Panc1 (cell line): ENCODE measurements at regions not wholly inside any gene's neighbourhood (a gene's known extent, or its start where the extent isn't known, plus 50 kb on each side); places are given as distances from the start of the nearest gene placed in this dataset.

Experiments
- ATAC-seq: fragments of 200-7000 bp; cut with Tn5 transposase; 2 replicates; pipeline ENCODE4 v1.9.1; 2020; ENCODE audit warnings: mild to moderate bottlenecking, moderate library complexity
- BruUV-seq: library from RNA; stranded (reverse); fragments of 400-500 nt; replicated peaks from 2 replicates; lab custom pipeline; 2021; lab: Mats Ljungman, UMichigan
- CTCF ChIA-PET: fragments of 300-600 bp; sonication (Branson Sonifier 250); formaldehyde crosslinking; loops from one replicate; lab custom pipeline; 2022; ENCODE audit warnings: antibody characterized with exemption; lab: Charles Lee
- POLR2A ChIA-PET: fragments of 300-600 bp; sonication (Branson Sonifier 250); formaldehyde crosslinking; loops from one replicate; lab custom pipeline; 2022; ENCODE audit warnings: antibody characterized with exemption; lab: Charles Lee
- DNase-seq: peaks from one replicate; pipeline ENCODE4 v3.0.0-alpha.2; 2010; ENCODE audit warnings: low read depth, low spot score
- H3K27ac ChIP-seq: 2 replicates; pipeline ENCODE4 v1.5.1; 2011; ENCODE audit warnings: mild to moderate bottlenecking, low read length, inconsistent platforms
- H3K27me3 ChIP-seq: fragments of 200-500 bp; sonication (Bioruptor generic); 2 replicates; pipeline ENCODE4 v1.6.0; 2014; ENCODE audit warnings: low read length, inconsistent platforms; ENCODE audit not compliant: control insufficient read depth, insufficient read depth
- H3K36me3 ChIP-seq: fragments of 200-500 bp; sonication (Bioruptor generic); 2 replicates; pipeline ENCODE4 v1.5.1; 2014; ENCODE audit warnings: inconsistent platforms, mild to moderate bottlenecking, low read length, moderate library complexity; ENCODE audit not compliant: control insufficient read depth, insufficient read depth
- H3K4me1 ChIP-seq: 2 replicates; pipeline ENCODE4 v1.5.1; 2011; ENCODE audit warnings: inconsistent platforms, mild to moderate bottlenecking, low read length, moderate library complexity; ENCODE audit not compliant: control insufficient read depth, insufficient read depth
- H3K4me3 ChIP-seq, 2 experiments: 2 replicates each; pipeline ENCODE4 v1.5.1; 2011 to 2012; ENCODE audit warnings: low read depth in 2 of 2, low read length in 2 of 2, mild to moderate bottlenecking in 2 of 2, inconsistent platforms in 1 of 2, moderate library complexity in 1 of 2
- H3K9me3 ChIP-seq: fragments of 200-500 bp; sonication (Bioruptor generic); 2 replicates; pipeline ENCODE4 v1.5.1; 2014; ENCODE audit warnings: low read depth, mild to moderate bottlenecking, inconsistent platforms, low read length, moderate library complexity; ENCODE audit not compliant: control insufficient read depth, insufficient read depth
- POLR2AphosphoS5 ChIP-seq: IDR thresholded peaks from 2 replicates; pipeline ENCODE4 v1.6.1; 2012; ENCODE audit warnings: mild to moderate bottlenecking, low read depth, low read length, moderate library complexity
- SIN3A ChIP-seq: IDR thresholded peaks from 2 replicates; pipeline ENCODE4 v1.6.1; 2012; ENCODE audit warnings: low read depth, mild to moderate bottlenecking, low read length, moderate library complexity, borderline replicate concordance; ENCODE audit not compliant: insufficient read depth
- TCF7L2 ChIP-seq: IDR thresholded peaks from 2 replicates; pipeline ENCODE4 v1.6.1; 2011; ENCODE audit warnings: mild to moderate bottlenecking, low read depth, low read length, inconsistent platforms
- in situ Hi-C: cut with HindIII; loops from 2 replicates; pipeline ENCODE4 v1.10.0; 2016; ENCODE audit warnings: low sequenced_read_pairs, low pct_unique_long_range_greater_than_20kb
- intact Hi-C: fragments of 100-400 bp; cut with micrococcal nuclease; formaldehyde crosslinking; loops from one replicate; pipeline ENCODE4 v1.10.0; 2022; ENCODE audit not compliant: unreplicated experiment
- TF ChIP-seq, protein P1 (sequence below): fragments of 450-650 bp; IDR thresholded peaks from 2 replicates; pipeline ENCODE4 v1.5.1; 2017; ENCODE audit warnings: mild to moderate bottlenecking
- TF ChIP-seq, protein P2 (sequence below), 2 experiments: IDR thresholded peaks; 2 replicates each; pipeline ENCODE4 v1.6.1; 2011 to 2012; ENCODE audit warnings: low read depth in 2 of 2, control low read depth in 1 of 2, low read length in 1 of 2, mild to moderate bottlenecking in 1 of 2, moderate library complexity in 1 of 2; ENCODE audit not compliant: insufficient read depth in 1 of 2

DNA sequence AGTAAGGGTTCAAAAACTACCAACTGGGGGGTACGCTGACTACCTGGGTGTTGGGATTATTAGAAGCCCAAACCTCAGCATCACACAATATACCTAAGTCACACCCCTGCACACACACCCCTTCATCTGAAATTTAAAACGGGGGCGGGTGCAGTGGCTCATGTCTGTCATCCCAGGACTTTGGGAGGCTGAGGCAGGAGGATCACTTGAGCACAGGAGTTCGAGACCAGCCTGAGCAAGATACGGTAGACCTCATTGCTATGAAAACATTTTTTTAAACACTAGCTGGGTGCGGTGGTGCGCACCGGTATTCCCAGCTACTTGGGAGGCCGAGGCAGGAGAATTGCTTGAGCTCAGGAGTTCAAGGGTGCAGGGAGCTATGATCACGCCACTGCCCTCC is 331.0 kb downstream of the ASMT start:
- no peak overlapping the region for H3K27ac ChIP-seq
- no peak for TF ChIP-seq SIN3A
- TF ChIP-seq TCF7L2 = no peak
- TF ChIP-seq, protein P1, sequence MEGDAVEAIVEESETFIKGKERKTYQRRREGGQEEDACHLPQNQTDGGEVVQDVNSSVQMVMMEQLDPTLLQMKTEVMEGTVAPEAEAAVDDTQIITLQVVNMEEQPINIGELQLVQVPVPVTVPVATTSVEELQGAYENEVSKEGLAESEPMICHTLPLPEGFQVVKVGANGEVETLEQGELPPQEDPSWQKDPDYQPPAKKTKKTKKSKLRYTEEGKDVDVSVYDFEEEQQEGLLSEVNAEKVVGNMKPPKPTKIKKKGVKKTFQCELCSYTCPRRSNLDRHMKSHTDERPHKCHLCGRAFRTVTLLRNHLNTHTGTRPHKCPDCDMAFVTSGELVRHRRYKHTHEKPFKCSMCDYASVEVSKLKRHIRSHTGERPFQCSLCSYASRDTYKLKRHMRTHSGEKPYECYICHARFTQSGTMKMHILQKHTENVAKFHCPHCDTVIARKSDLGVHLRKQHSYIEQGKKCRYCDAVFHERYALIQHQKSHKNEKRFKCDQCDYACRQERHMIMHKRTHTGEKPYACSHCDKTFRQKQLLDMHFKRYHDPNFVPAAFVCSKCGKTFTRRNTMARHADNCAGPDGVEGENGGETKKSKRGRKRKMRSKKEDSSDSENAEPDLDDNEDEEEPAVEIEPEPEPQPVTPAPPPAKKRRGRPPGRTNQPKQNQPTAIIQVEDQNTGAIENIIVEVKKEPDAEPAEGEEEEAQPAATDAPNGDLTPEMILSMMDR = no peak
- TF ChIP-seq, protein P2, sequence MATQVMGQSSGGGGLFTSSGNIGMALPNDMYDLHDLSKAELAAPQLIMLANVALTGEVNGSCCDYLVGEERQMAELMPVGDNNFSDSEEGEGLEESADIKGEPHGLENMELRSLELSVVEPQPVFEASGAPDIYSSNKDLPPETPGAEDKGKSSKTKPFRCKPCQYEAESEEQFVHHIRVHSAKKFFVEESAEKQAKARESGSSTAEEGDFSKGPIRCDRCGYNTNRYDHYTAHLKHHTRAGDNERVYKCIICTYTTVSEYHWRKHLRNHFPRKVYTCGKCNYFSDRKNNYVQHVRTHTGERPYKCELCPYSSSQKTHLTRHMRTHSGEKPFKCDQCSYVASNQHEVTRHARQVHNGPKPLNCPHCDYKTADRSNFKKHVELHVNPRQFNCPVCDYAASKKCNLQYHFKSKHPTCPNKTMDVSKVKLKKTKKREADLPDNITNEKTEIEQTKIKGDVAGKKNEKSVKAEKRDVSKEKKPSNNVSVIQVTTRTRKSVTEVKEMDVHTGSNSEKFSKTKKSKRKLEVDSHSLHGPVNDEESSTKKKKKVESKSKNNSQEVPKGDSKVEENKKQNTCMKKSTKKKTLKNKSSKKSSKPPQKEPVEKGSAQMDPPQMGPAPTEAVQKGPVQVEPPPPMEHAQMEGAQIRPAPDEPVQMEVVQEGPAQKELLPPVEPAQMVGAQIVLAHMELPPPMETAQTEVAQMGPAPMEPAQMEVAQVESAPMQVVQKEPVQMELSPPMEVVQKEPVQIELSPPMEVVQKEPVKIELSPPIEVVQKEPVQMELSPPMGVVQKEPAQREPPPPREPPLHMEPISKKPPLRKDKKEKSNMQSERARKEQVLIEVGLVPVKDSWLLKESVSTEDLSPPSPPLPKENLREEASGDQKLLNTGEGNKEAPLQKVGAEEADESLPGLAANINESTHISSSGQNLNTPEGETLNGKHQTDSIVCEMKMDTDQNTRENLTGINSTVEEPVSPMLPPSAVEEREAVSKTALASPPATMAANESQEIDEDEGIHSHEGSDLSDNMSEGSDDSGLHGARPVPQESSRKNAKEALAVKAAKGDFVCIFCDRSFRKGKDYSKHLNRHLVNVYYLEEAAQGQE (IDR thresholded peaks at IDR 0.05; ENCODE audit: insufficient read depth in 1 of 2, low read depth in 2 of 2, low read length in 1 of 2) = no peak
- no peak for TF ChIP-seq POLR2AphosphoS5
- ChIA-PET CTCF (no interaction called here), POLR2A (no interaction called here)
- in situ Hi-C loops = no loop called here
- H3K36me3 ChIP-seq = no peaks in the 10 kb centered on the region
- ATAC-seq = no peak
- H3K4me1 ChIP-seq = no peaks in the 10 kb centered on the region
- H3K9me3 ChIP-seq = no peaks in the 10 kb centered on the region
- intact Hi-C loops = no loop called here
- DNase-seq = no peak
- H3K4me3 ChIP-seq = no peak overlapping the region
- no peaks in the 10 kb centered on the region for H3K27me3 ChIP-seq
- no TSS peak for BruUV-seq

DNA sequence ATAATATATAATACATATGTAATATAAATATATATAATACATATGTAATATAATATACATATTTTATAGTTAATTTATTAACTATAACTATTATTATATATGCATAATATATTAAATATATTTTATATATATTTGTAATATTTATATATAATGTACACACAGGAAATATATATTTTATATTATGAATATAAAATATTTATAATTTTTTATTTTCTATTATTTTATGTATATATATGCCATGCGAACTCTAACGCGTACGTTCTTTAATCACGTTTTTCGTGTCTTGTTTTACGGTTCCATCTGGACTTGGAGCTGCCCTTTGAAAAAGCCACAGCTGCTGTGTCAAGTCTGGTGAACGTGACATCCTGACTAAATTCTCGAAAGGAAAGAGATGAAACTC is 332.1 kb downstream of the ASMT start:
- intact Hi-C loops = no loop called here

More for the DNA sequence above, 332.1 kb downstream of the ASMT start:
- DNase-seq (no peak), ATAC-seq (no peak)
- Histone ChIP-seq H3K27me3 (no peaks in the 10 kb centered on the region), H3K4me3 (no peak overlapping the region), H3K27ac (no peak overlapping the region), H3K9me3 (no peaks in the 10 kb centered on the region), H3K36me3 (no peaks in the 10 kb centered on the region), H3K4me1 (no peaks in the 10 kb centered on the region)
- BruUV-seq = no TSS peak
- CTCF ChIA-PET = no interaction called here
- in situ Hi-C loops = no loop called here
- no peak for TF ChIP-seq TCF7L2
- POLR2A ChIA-PET = no interaction called here
